Vagina (tissue), 2 donors: ENCODE measurements at regions not wholly inside any gene's neighbourhood (a gene's known extent, or its start where the extent isn't known, plus 50 kb on each side); places are given as distances from the start of the nearest gene placed in this dataset.

Experiments
- POLR2A ChIP-seq, 2 donors: fragments of 450-650 bp; IDR thresholded peaks; one replicate each; pipeline ENCODE4 v1.6.1; 2017; ENCODE audit warnings: antibody characterized with exemption in 2 of 2, mild to moderate bottlenecking in 2 of 2, moderate library complexity in 2 of 2
- POLR2AphosphoS5 ChIP-seq, 2 donors: sonication (generic); formaldehyde crosslinking; IDR thresholded peaks; one replicate each; pipeline ENCODE4 v1.9.0; 2017; ENCODE audit warnings: antibody characterized with exemption in 2 of 2, mild to moderate bottlenecking in 2 of 2, low read depth in 1 of 2; ENCODE audit not compliant: insufficient read depth in 1 of 2

- TF ChIP-seq POLR2A (IDR thresholded peaks at IDR 0.05) = no peak
- no peak for TF ChIP-seq POLR2AphosphoS5 (IDR thresholded peaks at IDR 0.05; ENCODE audit: insufficient read depth in 1 of 2, low read depth in 1 of 2)
Measured at GRCh38 chr6:147738099-147738498, 229.6 kb downstream of the SAMD5 start.
